HepG2 (cell line): ENCODE measurements at regions not wholly inside any gene's neighbourhood (a gene's known extent, or its start where the extent isn't known, plus 50 kb on each side); places are given as distances from the start of the nearest gene placed in this dataset.
A peak's percentile ranks its signal among the peaks of the same experiment; 100 is the strongest.

Source experiments
- ATAC-seq: fragments of 200-7000 bp; cut with Tn5 transposase; 3 replicates; pipeline ENCODE4 v1.9.1; 2020; ENCODE audit warnings: mild to moderate bottlenecking, moderate library complexity
- BruUV-seq: library from RNA; stranded (reverse); fragments of 400-500 nt; replicated peaks from 2 replicates; lab custom pipeline; 2021; lab: Mats Ljungman, UMichigan
- CTCF ChIA-PET: fragments of 300-600 bp; formaldehyde crosslinking; extraction: SDS; loops from one replicate; lab custom pipeline; 2021; ENCODE audit warnings: low total read pairs, inconsistent platforms, low intra/inter-chr PET ratio; lab: Yijun Ruan, JAX
- POLR2A ChIA-PET: fragments of 350-600 bp; sonication (Branson Sonifier 250); formaldehyde crosslinking; loops from one replicate; lab custom pipeline; 2020; ENCODE audit warnings: antibody characterized with exemption, inconsistent platforms; lab: Yijun Ruan, JAX
- DNase-seq: peaks from one replicate; pipeline ENCODE4 v3.0.0-alpha.2; 2015; ENCODE audit warnings: low spot score
- FAIRE-seq: peaks from 3 replicates; lab custom pipeline; 2011; peaks lifted over from hg19 to GRCh38; lab: Jason Lieb, UNC
- H2AFZ ChIP-seq: one replicate; pipeline ENCODE4 v1.6.1; 2011; ENCODE audit warnings: low read length, inconsistent platforms
- H3K27ac ChIP-seq: fragments of 300-600 bp; 3 replicates; pipeline ENCODE4 v1.8.0; 2011; ENCODE audit warnings: mixed run types, mild to moderate bottlenecking, mixed read lengths, low read length, inconsistent platforms; ENCODE audit not compliant: insufficient read depth; ENCODE audit errors: extremely low read length
- H3K27me3 ChIP-seq, 2 experiments: fragments of 200-600 bp in 1 of 2; 2 replicates in 1 of 2; 3 replicates in 1 of 2; pipeline versions ENCODE4 v1.6.0 to v1.8.0; 2011; ENCODE audit warnings: low read length in 2 of 2, mild to moderate bottlenecking in 2 of 2, moderate library complexity in 2 of 2, inconsistent platforms in 1 of 2; ENCODE audit not compliant: insufficient read depth in 2 of 2, control insufficient read depth in 1 of 2
- H3K36me3 ChIP-seq, 2 experiments: fragments of 200-600 bp in 1 of 2; replicated peaks in 1 of 2; 2 replicates in 1 of 2; 3 replicates in 1 of 2; pipeline versions ENCODE4 v1.5.1 to v1.8.0; 2011; ENCODE audit warnings: low read length in 2 of 2, inconsistent platforms in 1 of 2; ENCODE audit not compliant: insufficient read depth in 2 of 2, control insufficient read depth in 1 of 2
- H3K4me1 ChIP-seq: 2 replicates; pipeline ENCODE4 v1.5.1; 2012; ENCODE audit warnings: low read length, inconsistent platforms; ENCODE audit not compliant: insufficient read depth
- H3K4me2 ChIP-seq: 2 replicates; pipeline ENCODE4 v1.6.0; 2011; ENCODE audit warnings: low read depth, low read length, inconsistent platforms
- H3K4me3 ChIP-seq, 3 experiments: fragments of 200-600 bp in 1 of 3; sonication (generic), shearing (Covaris generic) in 1 of 3; replicated peaks in 1 of 3; 2 replicates each; pipeline ENCODE4 v1.5.1; 2011 to 2016; ENCODE audit warnings: low read length in 3 of 3, inconsistent platforms in 2 of 3, low read depth in 2 of 3, mild to moderate bottlenecking in 2 of 3, control low read depth in 1 of 3, mixed read lengths in 1 of 3; ENCODE audit not compliant: insufficient read depth in 1 of 3
- H3K79me2 ChIP-seq: one replicate; pipeline ENCODE4 v1.6.1; 2011; ENCODE audit warnings: low read length, inconsistent platforms; ENCODE audit not compliant: insufficient read depth
- H3K9ac ChIP-seq: 2 replicates; pipeline ENCODE4 v1.6.0; 2011; ENCODE audit warnings: mild to moderate bottlenecking, low read depth, low read length, inconsistent platforms; ENCODE audit not compliant: insufficient read depth
- H3K9me3 ChIP-seq: 2 replicates; pipeline ENCODE4 v1.5.1; 2012; ENCODE audit warnings: mild to moderate bottlenecking, low read length
- H4K20me1 ChIP-seq: 2 replicates; pipeline ENCODE4 v1.6.0; 2011; ENCODE audit warnings: inconsistent platforms, mild to moderate bottlenecking, low read length, moderate library complexity; ENCODE audit not compliant: insufficient read depth
- ATAD3A ChIP-seq: sonication (generic); formaldehyde crosslinking; IDR thresholded peaks from 2 replicates; pipeline ENCODE4 v1.4.0; 2020; ENCODE audit warnings: missing genetic modification reagents
- ATF5 ChIP-seq: sonication (generic); formaldehyde crosslinking; IDR thresholded peaks from 2 replicates; pipeline ENCODE4 v1.4.0; 2020; ENCODE audit warnings: mild to moderate bottlenecking, low read depth, missing genetic modification reagents
- FLYWCH1 ChIP-seq: sonication (generic); formaldehyde crosslinking; IDR thresholded peaks from 2 replicates; pipeline ENCODE4 v1.8.1; 2023; ENCODE audit warnings: mild to moderate bottlenecking, missing genetic modification reagents
- HNF4G ChIP-seq, 2 experiments: sonication (generic) in 1 of 2; formaldehyde crosslinking in 1 of 2; IDR thresholded peaks; 2 replicates each; pipeline versions ENCODE4 v1.4.0 to v1.6.1; 2011 to 2020; ENCODE audit warnings: borderline replicate concordance in 2 of 2, low read depth in 2 of 2, mild to moderate bottlenecking in 2 of 2, low read length in 1 of 2, missing genetic modification reagents in 1 of 2, moderate library complexity in 1 of 2
- LBX2 ChIP-seq: sonication (generic); formaldehyde crosslinking; IDR thresholded peaks from 2 replicates; pipeline ENCODE4 v1.5.0; 2020; ENCODE audit warnings: missing genetic modification reagents, mild to moderate bottlenecking, borderline replicate concordance
- MAFF ChIP-seq: IDR thresholded peaks from 2 replicates; pipeline ENCODE4 v1.6.1; 2011; ENCODE audit warnings: low read depth, low read length, improper control_type of control experiment
- MAFK ChIP-seq, 2 experiments: IDR thresholded peaks in 1 of 2; conservative IDR thresholded peaks in 1 of 2; 2 replicates each; pipeline ENCODE4 v1.6.1; 2011; ENCODE audit warnings: improper control_type of control experiment in 2 of 2, low read length in 2 of 2
- NFIC ChIP-seq: IDR thresholded peaks from 2 replicates; pipeline ENCODE4 v1.6.1; 2012; ENCODE audit warnings: mild to moderate bottlenecking, low read length, inconsistent platforms
- STAG1 ChIP-seq: sonication (generic); formaldehyde crosslinking; IDR thresholded peaks from 2 replicates; pipeline ENCODE4 v1.4.0; 2020; ENCODE audit warnings: missing genetic modification reagents
- ZBTB14 ChIP-seq: sonication (generic); formaldehyde crosslinking; IDR thresholded peaks from 2 replicates; pipeline ENCODE4 v1.4.0; 2020; ENCODE audit warnings: missing genetic modification reagents
- ZFP62 ChIP-seq: sonication (generic); formaldehyde crosslinking; IDR thresholded peaks from 2 replicates; pipeline ENCODE4 v1.4.0; 2020; ENCODE audit warnings: missing genetic modification reagents
- ZNF30 ChIP-seq: sonication (generic); formaldehyde crosslinking; IDR thresholded peaks from 2 replicates; pipeline ENCODE4 v1.5.0; 2020; ENCODE audit warnings: mild to moderate bottlenecking, missing genetic modification reagents
- WGBS: methylation state at CpG from one replicate; pipeline ENCODE4 v1.1.6; 2017; ENCODE audit warnings: low lambda C conversion rate; 5-methylcytosine and 5-hydroxymethylcytosine counted together
- in situ Hi-C: cut with HindIII; loops from 2 replicates; pipeline ENCODE4 v1.10.0; 2017; ENCODE audit warnings: low pct_unique_long_range_greater_than_20kb; ENCODE audit not compliant: extremely low pct_ligation_motif_present
- intact Hi-C: fragments of 100-400 bp; cut with micrococcal nuclease; formaldehyde crosslinking; loops from one replicate; pipeline ENCODE4 v1.10.0; 2022; ENCODE audit not compliant: unreplicated experiment

GRCh38 chr13:31050486-31051400 lies 111.0 kb downstream of the HSPH1 start:
- POLR2A ChIA-PET = no interaction called here
- H3K27ac ChIP-seq = no peak overlapping the region

More at GRCh38 chr13:31050486-31051400, 111.0 kb downstream of the HSPH1 start:
- Histone ChIP-seq H2AFZ (no peak overlapping the region), H3K4me2 (no peak overlapping the region), H3K27me3 (peaks cover 0 to 10% of the 10 kb centered on the region in 2 experiments; a peak in 2 of 5 replicates), H4K20me1 (no peaks in the 10 kb centered on the region), H3K79me2 (no peaks in the 10 kb centered on the region), H3K9me3 (no peaks in the 10 kb centered on the region), H3K36me3 (no peaks in the 10 kb centered on the region), H3K4me1 (peaks cover 13% of the 10 kb centered on the region), H3K9ac (no peak overlapping the region), H3K4me3 (no peak overlapping the region)
- no TSS peak for BruUV-seq
- DNase-seq (no peak), ATAC-seq (peak; percentile 78), FAIRE-seq (no peak)
- intact Hi-C loops = no loop called here
- TF ChIP-seq MAFF (peak; percentile 51), ZBTB14 (CRISPR knock-in tag) (no peak), STAG1 (no peak), HNF4G (IDR thresholded peaks at IDR 0.05; ENCODE audit: borderline replicate concordance, low read depth, low read length) (no peak), HNF4G (CRISPR knock-in tag; IDR thresholded peaks at IDR 0.05; ENCODE audit: borderline replicate concordance, low read depth) (no peak), ZNF30 (CRISPR knock-in tag) (no peak), MAFK (conservative IDR thresholded peaks at IDR 0.05 in 1 of 2, IDR thresholded peaks at IDR 0.05 in 1 of 2; ENCODE audit: low read length in 2 of 2) (peak; percentile 62 to 63), LBX2 (CRISPR knock-in tag) (no peak), ATF5 (CRISPR knock-in tag) (no peak), ZFP62 (no peak), ATAD3A (CRISPR knock-in tag) (no peak), NFIC (no peak), FLYWCH1 (CRISPR knock-in tag) (no peak)
- in situ Hi-C loops = no loop called here
- CTCF ChIA-PET = no interaction called here
- 7% methylated on average over 4 of the region's 6 CpGs for WGBS
